ENCODE measurements at regions not wholly inside any gene's neighbourhood (a gene's known extent, or its start where the extent isn't known, plus 50 kb on each side); places are given as distances from the start of the nearest gene placed in this dataset.
A peak's percentile ranks its signal among the peaks of the same experiment; 100 is the strongest.

DNA sequence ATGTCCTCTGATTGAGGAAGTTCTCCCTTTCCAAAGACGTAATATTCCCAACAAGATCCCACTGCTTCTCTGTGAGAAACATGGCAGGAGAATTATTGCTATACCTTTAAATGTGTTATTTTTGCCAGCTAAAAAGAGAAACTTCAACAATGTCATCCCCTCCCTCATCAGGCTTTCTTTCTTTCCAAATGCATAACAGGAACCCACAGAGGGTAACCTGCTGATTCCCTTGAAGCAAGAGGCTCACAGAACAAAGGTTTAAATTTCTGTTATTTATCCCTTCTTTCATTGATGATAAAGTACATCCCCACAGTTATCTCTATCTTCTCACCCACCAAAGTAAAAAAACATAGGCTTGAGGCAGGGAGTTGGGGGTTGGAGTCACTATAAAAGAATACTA is 102.1 kb downstream of the SLC30A10 start:
- no peaks in the 10 kb centered on the region for H3K36me3 ChIP-seq (ENCODE audit: insufficient read depth, low read length)
- H3K27ac ChIP-seq (ENCODE audit: low read depth, low read length) = no peak overlapping the region
- no peak overlapping the region for H3K4me2 ChIP-seq (ENCODE audit: insufficient read depth, low read length)
- H3K27me3 ChIP-seq (ENCODE audit: insufficient read depth, low read length) = no peaks in the 10 kb centered on the region
- no peaks in the 10 kb centered on the region for H3K79me2 ChIP-seq (ENCODE audit: insufficient read depth, low read length)
- H3K9me3 ChIP-seq (ENCODE audit: low read depth, low read length) = no peaks in the 10 kb centered on the region
- TF ChIP-seq, protein P1, sequence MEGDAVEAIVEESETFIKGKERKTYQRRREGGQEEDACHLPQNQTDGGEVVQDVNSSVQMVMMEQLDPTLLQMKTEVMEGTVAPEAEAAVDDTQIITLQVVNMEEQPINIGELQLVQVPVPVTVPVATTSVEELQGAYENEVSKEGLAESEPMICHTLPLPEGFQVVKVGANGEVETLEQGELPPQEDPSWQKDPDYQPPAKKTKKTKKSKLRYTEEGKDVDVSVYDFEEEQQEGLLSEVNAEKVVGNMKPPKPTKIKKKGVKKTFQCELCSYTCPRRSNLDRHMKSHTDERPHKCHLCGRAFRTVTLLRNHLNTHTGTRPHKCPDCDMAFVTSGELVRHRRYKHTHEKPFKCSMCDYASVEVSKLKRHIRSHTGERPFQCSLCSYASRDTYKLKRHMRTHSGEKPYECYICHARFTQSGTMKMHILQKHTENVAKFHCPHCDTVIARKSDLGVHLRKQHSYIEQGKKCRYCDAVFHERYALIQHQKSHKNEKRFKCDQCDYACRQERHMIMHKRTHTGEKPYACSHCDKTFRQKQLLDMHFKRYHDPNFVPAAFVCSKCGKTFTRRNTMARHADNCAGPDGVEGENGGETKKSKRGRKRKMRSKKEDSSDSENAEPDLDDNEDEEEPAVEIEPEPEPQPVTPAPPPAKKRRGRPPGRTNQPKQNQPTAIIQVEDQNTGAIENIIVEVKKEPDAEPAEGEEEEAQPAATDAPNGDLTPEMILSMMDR (IDR thresholded peaks at IDR 0.05; ENCODE audit: extremely low read depth, low read depth, low read length) = no peak
- no peak for DNase-seq (ENCODE audit: insufficient read length, low spot score, missing footprints)
- no peak overlapping the region for H2AFZ ChIP-seq (ENCODE audit: low read length)
- H3K4me1 ChIP-seq (ENCODE audit: insufficient read depth, low read length) = no peaks in the 10 kb centered on the region
- no peaks in the 10 kb centered on the region for H4K20me1 ChIP-seq (ENCODE audit: insufficient read depth, low read length)
- no peak overlapping the region for H3K4me3 ChIP-seq (ENCODE audit: insufficient read depth, low read length)

DNA sequence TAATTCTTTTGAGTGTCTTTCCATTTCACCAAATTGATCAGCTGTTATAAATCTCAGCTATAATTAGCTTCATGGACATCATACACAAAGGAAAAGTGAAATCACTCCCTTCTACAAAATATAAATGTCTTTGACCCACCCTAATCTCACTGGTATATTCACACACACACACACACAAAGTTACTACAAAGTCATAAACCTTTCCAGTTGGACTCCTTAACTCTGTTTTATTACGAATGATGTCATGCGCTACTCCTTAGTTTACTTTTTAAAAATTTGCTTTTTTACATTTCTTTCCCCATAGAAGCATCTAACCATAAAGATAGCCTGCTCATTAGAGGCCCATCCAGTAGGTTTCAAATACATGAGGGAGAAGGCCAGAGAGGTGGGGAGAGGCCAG is 103.0 kb downstream of the SLC30A10 start:
- TF ChIP-seq, protein P1 (IDR thresholded peaks at IDR 0.05; ENCODE audit: extremely low read depth, low read depth, low read length) = no peak
- Histone ChIP-seq H3K27me3 (ENCODE audit: insufficient read depth, low read length) (no peaks in the 10 kb centered on the region), H2AFZ (ENCODE audit: low read length) (no peak overlapping the region), H3K36me3 (ENCODE audit: insufficient read depth, low read length) (no peaks in the 10 kb centered on the region), H3K27ac (ENCODE audit: low read depth, low read length) (no peak overlapping the region), H3K4me3 (ENCODE audit: insufficient read depth, low read length) (no peak overlapping the region), H3K9me3 (ENCODE audit: low read depth, low read length) (no peaks in the 10 kb centered on the region), H4K20me1 (ENCODE audit: insufficient read depth, low read length) (no peaks in the 10 kb centered on the region), H3K4me2 (ENCODE audit: insufficient read depth, low read length) (no peak overlapping the region), H3K79me2 (ENCODE audit: insufficient read depth, low read length) (no peaks in the 10 kb centered on the region), H3K4me1 (ENCODE audit: insufficient read depth, low read length) (no peaks in the 10 kb centered on the region)
- no peak for DNase-seq (ENCODE audit: insufficient read length, low spot score, missing footprints)

DNA sequence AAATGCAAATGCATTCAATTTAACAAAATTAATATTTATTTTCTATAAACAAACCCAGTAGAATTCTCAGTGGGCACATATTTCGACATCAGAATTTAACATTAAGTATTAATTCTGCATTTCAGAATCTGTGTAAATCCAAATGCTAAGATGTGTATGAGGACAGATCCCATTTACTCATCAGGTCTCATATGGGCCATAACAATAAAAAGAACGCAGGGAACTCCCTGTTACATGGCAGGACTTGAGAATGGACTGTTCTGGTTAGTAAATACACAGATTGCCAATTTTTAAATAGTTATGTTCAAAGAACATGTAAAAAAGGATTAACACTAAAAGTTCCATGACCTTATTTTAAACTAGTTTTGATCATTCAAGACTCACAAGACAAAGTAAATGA is 104.0 kb downstream of the SLC30A10 start:
- Histone ChIP-seq H3K79me2 (ENCODE audit: insufficient read depth, low read length) (no peaks in the 10 kb centered on the region), H3K4me3 (ENCODE audit: insufficient read depth, low read length) (no peak overlapping the region), H3K27ac (ENCODE audit: low read depth, low read length) (no peak overlapping the region), H3K36me3 (ENCODE audit: insufficient read depth, low read length) (no peaks in the 10 kb centered on the region), H4K20me1 (ENCODE audit: insufficient read depth, low read length) (no peaks in the 10 kb centered on the region), H3K4me2 (ENCODE audit: insufficient read depth, low read length) (no peak overlapping the region), H2AFZ (ENCODE audit: low read length) (no peak overlapping the region), H3K9me3 (ENCODE audit: low read depth, low read length) (no peaks in the 10 kb centered on the region), H3K27me3 (ENCODE audit: insufficient read depth, low read length) (no peaks in the 10 kb centered on the region), H3K4me1 (ENCODE audit: insufficient read depth, low read length) (no peaks in the 10 kb centered on the region)
- TF ChIP-seq, protein P1 (IDR thresholded peaks at IDR 0.05; ENCODE audit: extremely low read depth, low read depth, low read length) = no peak
- peak; percentile 44 for DNase-seq (ENCODE audit: insufficient read length, low spot score, missing footprints)

DNA sequence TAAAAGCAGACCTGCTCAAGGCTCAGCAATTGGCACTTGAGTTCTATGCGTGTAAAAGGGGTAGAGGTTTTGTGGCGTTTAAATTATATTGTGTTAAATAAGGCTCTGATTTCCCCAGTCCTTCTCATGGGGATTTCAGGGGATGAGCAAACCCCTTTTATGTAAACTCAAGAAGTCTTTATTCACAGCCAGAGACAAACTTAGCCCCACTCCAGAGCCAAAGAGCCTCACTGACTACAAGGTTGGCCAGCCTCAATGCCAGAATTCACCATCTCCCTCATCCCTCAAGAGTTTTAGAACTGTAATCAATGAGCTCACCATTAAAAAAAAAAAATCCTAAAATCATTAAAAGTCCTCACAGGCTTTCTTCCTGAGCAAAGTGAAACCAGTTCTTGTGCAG is 107.8 kb downstream of the SLC30A10 start:
- no peak overlapping the region for H3K4me3 ChIP-seq (ENCODE audit: insufficient read depth, low read length)
- DNase-seq (ENCODE audit: insufficient read length, low spot score, missing footprints) = no peak
- H2AFZ ChIP-seq (ENCODE audit: low read length) = no peak overlapping the region
- H3K4me2 ChIP-seq (ENCODE audit: insufficient read depth, low read length) = no peak overlapping the region
- no peak overlapping the region for H3K27ac ChIP-seq (ENCODE audit: low read depth, low read length)
- H3K36me3 ChIP-seq (ENCODE audit: insufficient read depth, low read length) = no peaks in the 10 kb centered on the region
- H4K20me1 ChIP-seq (ENCODE audit: insufficient read depth, low read length) = no peaks in the 10 kb centered on the region
- H3K27me3 ChIP-seq (ENCODE audit: insufficient read depth, low read length) = peaks cover 16% of the 10 kb centered on the region
- TF ChIP-seq, protein P1 (IDR thresholded peaks at IDR 0.05; ENCODE audit: extremely low read depth, low read depth, low read length) = no peak
- H3K79me2 ChIP-seq (ENCODE audit: insufficient read depth, low read length) = no peaks in the 10 kb centered on the region
- no peaks in the 10 kb centered on the region for H3K9me3 ChIP-seq (ENCODE audit: low read depth, low read length)
- no peaks in the 10 kb centered on the region for H3K4me1 ChIP-seq (ENCODE audit: insufficient read depth, low read length)

All from osteoblast (primary cell).